ENCODE measurements at regions not wholly inside any gene's neighbourhood (a gene's known extent, or its start where the extent isn't known, plus 50 kb on each side); places are given as distances from the start of the nearest gene placed in this dataset.

GRCh38 chr6:71080133-71080532 lies 123.3 kb upstream of the B3GAT2 start:
- H2AFZ ChIP-seq (ENCODE audit: insufficient read depth, low read length, poor library complexity), result no peak overlapping the region
- H4K91ac ChIP-seq (ENCODE audit: low read depth, low read length), result no peak overlapping the region
- no peaks in the 10 kb centered on the region for H3K79me2 ChIP-seq (ENCODE audit: control insufficient read depth, insufficient read depth, low read length, poor library complexity)
- no peak overlapping the region for H4K12ac ChIP-seq (ENCODE audit: low read depth, low read length)
- no peak for DNase-seq
- H3K36me3 ChIP-seq (ENCODE audit: control insufficient read depth in 1 of 2, insufficient read depth in 2 of 2, low read length in 2 of 2), result no peaks in the 10 kb centered on the region
- H3K4me3 ChIP-seq (ENCODE audit: low read depth, low read length), result no peak overlapping the region
- no peak overlapping the region for H3K9ac ChIP-seq (ENCODE audit: low read length)
- H2AK5ac ChIP-seq (ENCODE audit: low read length), result no peak overlapping the region
- WGBS (ENCODE audit: extremely low coverage, insufficient coverage, insufficient read length), result no CpG with 5 or more reads among the region's 2 CpGs
- H3K9me3 ChIP-seq (ENCODE audit: insufficient read depth, low read depth, low read length), result peaks cover under 1% of the 10 kb centered on the region
- no peaks in the 10 kb centered on the region for H3K27me3 ChIP-seq (ENCODE audit: insufficient read depth, low read length)
- no peak overlapping the region for H3K23ac ChIP-seq (ENCODE audit: low read length)
- no peak overlapping the region for H3K4ac ChIP-seq (ENCODE audit: low read depth, low read length)
- H2BK120ac ChIP-seq (ENCODE audit: insufficient read depth, low read length, poor library complexity), result no peak overlapping the region
- H3K14ac ChIP-seq (ENCODE audit: low read length), result no peak overlapping the region
- H3K4me2 ChIP-seq (ENCODE audit: low read length), result no peak overlapping the region
- no peak overlapping the region for H2BK5ac ChIP-seq (ENCODE audit: low read depth, low read length, poor library complexity)
- H2BK12ac ChIP-seq (ENCODE audit: low read length), result no peak overlapping the region
- no peak overlapping the region for H3K18ac ChIP-seq (ENCODE audit: low read length)
- no peaks in the 10 kb centered on the region for H3K79me1 ChIP-seq (ENCODE audit: low read length)
- H3K4me1 ChIP-seq (ENCODE audit: control insufficient read depth in 1 of 2, insufficient read depth in 2 of 2, low read length in 2 of 2), result no peaks in the 10 kb centered on the region
- H4K8ac ChIP-seq (ENCODE audit: low read depth, low read length), result no peak overlapping the region
- H3K27ac ChIP-seq (ENCODE audit: low read depth, low read length), result no peak overlapping the region

- Histone ChIP-seq H3K14ac (ENCODE audit: low read length) (no peak overlapping the region), H3K27ac (ENCODE audit: low read depth, low read length) (no peak overlapping the region), H2AFZ (ENCODE audit: insufficient read depth, low read length, poor library complexity) (no peak overlapping the region), H3K4me3 (ENCODE audit: low read depth, low read length) (no peak overlapping the region), H2AK5ac (ENCODE audit: low read length) (no peak overlapping the region), H3K36me3 (ENCODE audit: control insufficient read depth in 1 of 2, insufficient read depth in 2 of 2, low read length in 2 of 2) (no peaks in the 10 kb centered on the region), H2BK12ac (ENCODE audit: low read length) (no peak overlapping the region), H3K4me2 (ENCODE audit: low read length) (no peak overlapping the region), H3K9ac (ENCODE audit: low read length) (no peak overlapping the region), H4K12ac (ENCODE audit: low read depth, low read length) (no peak overlapping the region), H3K23ac (ENCODE audit: low read length) (no peak overlapping the region), H3K4me1 (ENCODE audit: control insufficient read depth in 1 of 2, insufficient read depth in 2 of 2, low read length in 2 of 2) (no peaks in the 10 kb centered on the region), H3K79me2 (ENCODE audit: control insufficient read depth, insufficient read depth, low read length, poor library complexity) (no peaks in the 10 kb centered on the region), H3K4ac (ENCODE audit: low read depth, low read length) (no peak overlapping the region), H4K91ac (ENCODE audit: low read depth, low read length) (no peak overlapping the region), H3K9me3 (ENCODE audit: insufficient read depth, low read depth, low read length) (no peaks in the 10 kb centered on the region), H2BK5ac (ENCODE audit: low read depth, low read length, poor library complexity) (no peak overlapping the region), H3K27me3 (ENCODE audit: insufficient read depth, low read length) (no peaks in the 10 kb centered on the region), H2BK120ac (ENCODE audit: insufficient read depth, low read length, poor library complexity) (no peak overlapping the region), H3K18ac (ENCODE audit: low read length) (no peak overlapping the region), H3K79me1 (ENCODE audit: low read length) (no peaks in the 10 kb centered on the region), H4K8ac (ENCODE audit: low read depth, low read length) (no peak overlapping the region)
- WGBS (ENCODE audit: extremely low coverage, insufficient coverage, insufficient read length), result no CpG with 5 or more reads among the region's 4 CpGs
- DNase-seq, result no peak
Observed at GRCh38 chr6:71080826-71081225, 124.0 kb upstream of the B3GAT2 start.

GRCh38 chr6:71082033-71082650 lies 125.3 kb upstream of the B3GAT2 start:
- no peak overlapping the region for H2BK5ac ChIP-seq (ENCODE audit: low read depth, low read length, poor library complexity)
- no peaks in the 10 kb centered on the region for H3K9me3 ChIP-seq (ENCODE audit: insufficient read depth, low read depth, low read length)
- no peak overlapping the region for H4K91ac ChIP-seq (ENCODE audit: low read depth, low read length)
- H3K9ac ChIP-seq (ENCODE audit: low read length), result no peak overlapping the region
- no peak overlapping the region for H3K4ac ChIP-seq (ENCODE audit: low read depth, low read length)
- no peaks in the 10 kb centered on the region for H3K36me3 ChIP-seq (ENCODE audit: control insufficient read depth in 1 of 2, insufficient read depth in 2 of 2, low read length in 2 of 2)
- no peaks in the 10 kb centered on the region for H3K4me1 ChIP-seq (ENCODE audit: control insufficient read depth in 1 of 2, insufficient read depth in 2 of 2, low read length in 2 of 2)
- H3K23ac ChIP-seq (ENCODE audit: low read length), result no peak overlapping the region
- H3K18ac ChIP-seq (ENCODE audit: low read length), result no peak overlapping the region
- no peaks in the 10 kb centered on the region for H3K27me3 ChIP-seq (ENCODE audit: insufficient read depth, low read length)
- no peak overlapping the region for H4K12ac ChIP-seq (ENCODE audit: low read depth, low read length)
- H3K79me1 ChIP-seq (ENCODE audit: low read length), result no peaks in the 10 kb centered on the region
- H2BK12ac ChIP-seq (ENCODE audit: low read length), result no peak overlapping the region
- no peak overlapping the region for H3K4me2 ChIP-seq (ENCODE audit: low read length)
- whole genome bisulfite sequencing (ENCODE audit: extremely low coverage, insufficient coverage, insufficient read length), result no CpG with 5 or more reads among the region's 6 CpGs
- DNase-seq, result no peak
- H2AK5ac ChIP-seq (ENCODE audit: low read length), result no peak overlapping the region
- no peak overlapping the region for H2AFZ ChIP-seq (ENCODE audit: insufficient read depth, low read length, poor library complexity)
- H3K79me2 ChIP-seq (ENCODE audit: control insufficient read depth, insufficient read depth, low read length, poor library complexity), result no peaks in the 10 kb centered on the region
- H3K4me3 ChIP-seq (ENCODE audit: low read depth, low read length), result no peak overlapping the region
- H4K8ac ChIP-seq (ENCODE audit: low read depth, low read length), result no peak overlapping the region
- H3K27ac ChIP-seq (ENCODE audit: low read depth, low read length), result no peak overlapping the region
- H3K14ac ChIP-seq (ENCODE audit: low read length), result no peak overlapping the region
- H2BK120ac ChIP-seq (ENCODE audit: insufficient read depth, low read length, poor library complexity), result no peak overlapping the region

GRCh38 chr6:71083308-71083820 lies 126.5 kb upstream of the B3GAT2 start:
- Histone ChIP-seq H3K18ac (ENCODE audit: low read length) (no peak overlapping the region), H2BK120ac (ENCODE audit: insufficient read depth, low read length, poor library complexity) (no peak overlapping the region), H3K79me2 (ENCODE audit: control insufficient read depth, insufficient read depth, low read length, poor library complexity) (no peaks in the 10 kb centered on the region), H2AFZ (ENCODE audit: insufficient read depth, low read length, poor library complexity) (no peak overlapping the region), H3K27me3 (ENCODE audit: insufficient read depth, low read length) (no peaks in the 10 kb centered on the region), H3K14ac (ENCODE audit: low read length) (no peak overlapping the region), H3K4ac (ENCODE audit: low read depth, low read length) (no peak overlapping the region), H2BK5ac (ENCODE audit: low read depth, low read length, poor library complexity) (no peak overlapping the region), H3K9me3 (ENCODE audit: insufficient read depth, low read depth, low read length) (no peaks in the 10 kb centered on the region), H4K8ac (ENCODE audit: low read depth, low read length) (no peak overlapping the region), H2BK12ac (ENCODE audit: low read length) (no peak overlapping the region), H4K91ac (ENCODE audit: low read depth, low read length) (no peak overlapping the region), H3K4me1 (ENCODE audit: control insufficient read depth in 1 of 2, insufficient read depth in 2 of 2, low read length in 2 of 2) (no peaks in the 10 kb centered on the region), H3K9ac (ENCODE audit: low read length) (no peak overlapping the region), H3K4me3 (ENCODE audit: low read depth, low read length) (no peak overlapping the region), H2AK5ac (ENCODE audit: low read length) (no peak overlapping the region), H4K12ac (ENCODE audit: low read depth, low read length) (no peak overlapping the region), H3K36me3 (ENCODE audit: control insufficient read depth in 1 of 2, insufficient read depth in 2 of 2, low read length in 2 of 2) (no peaks in the 10 kb centered on the region), H3K27ac (ENCODE audit: low read depth, low read length) (no peak overlapping the region), H3K4me2 (ENCODE audit: low read length) (no peak overlapping the region), H3K23ac (ENCODE audit: low read length) (no peak overlapping the region), H3K79me1 (ENCODE audit: low read length) (no peaks in the 10 kb centered on the region)
- WGBS (ENCODE audit: extremely low coverage, insufficient coverage, insufficient read length), result no CpG with 5 or more reads among the region's 6 CpGs
- no peak for DNase-seq
